ENCODE measurements at regions not wholly inside any gene's neighbourhood (a gene's known extent, or its start where the extent isn't known, plus 50 kb on each side); places are given as distances from the start of the nearest gene placed in this dataset.

- Mint-ChIP-seq H3K4me1 (peaks cover 8 to 17% of the 10 kb centered on the region in 2 experiments), H3K9me3 (no peaks in the 10 kb centered on the region), H3K27ac (no peak overlapping the region; a peak in 1 of 7 replicates), H3K36me3 (ENCODE audit: insufficient read depth in 1 of 3, low read depth in 3 of 3) (no peaks in the 10 kb centered on the region; a peak in 1 of 7 replicates), H3K27me3 (ENCODE audit: low read depth) (no peaks in the 10 kb centered on the region), H3K4me3 (no peak overlapping the region)
- Histone ChIP-seq H3K79me1 (ENCODE audit: insufficient read depth, low read depth, low read length, poor library complexity, severe bottlenecking) (no peaks in the 10 kb centered on the region), H2BK5ac (ENCODE audit: insufficient read length, low read length) (no peak overlapping the region), H4K8ac (replicated peaks; ENCODE audit: insufficient read length, low read depth, low read length) (no peak overlapping the region), H3K23ac (ENCODE audit: insufficient read length, low read depth, low read length) (no peak overlapping the region), H4K91ac (ENCODE audit: insufficient read length, low read depth, low read length) (no peak overlapping the region), H3K79me2 (ENCODE audit: insufficient read depth, low read length) (no peaks in the 10 kb centered on the region), H3K27me3 (ENCODE audit: insufficient read depth, low read length) (no peaks in the 10 kb centered on the region), H3K18ac (ENCODE audit: insufficient read length, low read depth, low read length) (no peak overlapping the region), H3K9ac (ENCODE audit: extremely low read depth, insufficient read length, low read length) (no peak overlapping the region), H4K5ac (ENCODE audit: insufficient read length, low read depth, low read length) (no peak overlapping the region), H4K20me1 (ENCODE audit: control insufficient read depth, insufficient read depth, insufficient read length) (no peaks in the 10 kb centered on the region), H3K4ac (ENCODE audit: low read depth, low read length) (no peak overlapping the region), H3K4me2 (ENCODE audit: insufficient read depth, insufficient read length, low read length) (no peak overlapping the region), H2BK20ac (ENCODE audit: low read depth, low read length, poor library complexity, severe bottlenecking) (no peak overlapping the region), H3T11ph (ENCODE audit: low read length) (no peak overlapping the region), H2BK12ac (ENCODE audit: insufficient read length, low read depth, low read length) (no peak overlapping the region), H3K9me3 (ENCODE audit: control insufficient read depth, low read depth, low read length) (no peaks in the 10 kb centered on the region), H2AFZ (ENCODE audit: low read length) (no peak overlapping the region), H3K27ac (ENCODE audit: insufficient read length, low read depth, low read length) (no peak overlapping the region), H3K23me2 (ENCODE audit: insufficient read length, low read depth, low read length, poor library complexity, severe bottlenecking) (no peaks in the 10 kb centered on the region), H2BK120ac (ENCODE audit: low read depth, low read length, poor library complexity, severe bottlenecking) (no peak overlapping the region), H3K14ac (ENCODE audit: insufficient read depth, low read length) (no peak overlapping the region), H2AK5ac (ENCODE audit: insufficient read length, low read length) (no peak overlapping the region), H3K4me1 (ENCODE audit: insufficient read depth, low read length) (no peaks in the 10 kb centered on the region), H3K56ac (ENCODE audit: insufficient read length, low read depth, low read length) (no peak overlapping the region), H2BK15ac (ENCODE audit: low read depth, low read length) (no peak overlapping the region)
- no peak for DNase-seq
- no peak for TF ChIP-seq CTCF (conservative IDR thresholded peaks at IDR 0.05)
- WGBS (ENCODE audit: extremely low coverage, insufficient read length, low lambda C conversion rate): no CpG with 5 or more reads among the region's 4 CpGs
These were observed 471.6 kb upstream of the ERCC4 start for GRCh38 chr16:13448346-13448745.
